OCI-LY7 (cell line): ENCODE measurements at regions not wholly inside any gene's neighbourhood (a gene's known extent, or its start where the extent isn't known, plus 50 kb on each side); places are given as distances from the start of the nearest gene placed in this dataset.

Experiments
- CTCF ChIP-seq: fragments of 200-600 bp; sonication (generic); conservative IDR thresholded peaks from 2 replicates; pipeline ENCODE4 v1.5.1; 2014; ENCODE audit warnings: mild to moderate bottlenecking, antibody characterized with exemption, low read length, moderate library complexity, mixed read lengths
- EZH2phosphoT487 ChIP-seq: fragments of 200-600 bp; sonication (generic); IDR thresholded peaks from 2 replicates; pipeline ENCODE4 v1.6.1; 2018; ENCODE audit warnings: low read depth, borderline replicate concordance, mild to moderate bottlenecking, mixed run types, antibody characterized with exemption, low read length, moderate library complexity, mixed read lengths

GRCh38 chr2:16249246-16250055, 309.1 kb downstream of the MYCN start:
- TF ChIP-seq CTCF (no peak), EZH2phosphoT487 (no peak)
